SU-DHL-6 (cell line): ENCODE measurements at regions not wholly inside any gene's neighbourhood (a gene's known extent, or its start where the extent isn't known, plus 50 kb on each side); places are given as distances from the start of the nearest gene placed in this dataset.

Experiments used
- H2AFZ ChIP-seq: fragments of 200-600 bp; sonication (generic); 2 replicates; pipeline ENCODE4 v1.6.1; 2014; ENCODE audit warnings: low read depth, mild to moderate bottlenecking, moderate library complexity, mixed read lengths, antibody characterized with exemption, low read length; ENCODE audit not compliant: severe bottlenecking
- H3F3A ChIP-seq: fragments of 200-600 bp; shearing (Covaris generic); 2 replicates; pipeline ENCODE4 v1.6.0; 2016; ENCODE audit warnings: antibody characterized with exemption, mild to moderate bottlenecking; ENCODE audit not compliant: insufficient read depth
- H3K27ac ChIP-seq: fragments of 200-600 bp; sonication (generic); 2 replicates; pipeline ENCODE4 v1.5.1; 2016; ENCODE audit warnings: low read depth, mild to moderate bottlenecking, low read length, moderate library complexity, mixed read lengths
- H3K27me3 ChIP-seq: fragments of 200-600 bp; sonication (generic), shearing (Covaris generic); 2 replicates; pipeline ENCODE4 v1.6.0; 2014; ENCODE audit warnings: mild to moderate bottlenecking, low read length
- H3K36me3 ChIP-seq: fragments of 200-600 bp; sonication (generic); 2 replicates; pipeline ENCODE4 v1.6.1; 2014; ENCODE audit warnings: mild to moderate bottlenecking, low read length, mixed read lengths
- H3K4me2 ChIP-seq: fragments of 300-600, 200-600 bp; shearing (Covaris generic), sonication (generic); 2 replicates; pipeline ENCODE4 v1.6.0; 2014; ENCODE audit warnings: low read length, low read depth, mild to moderate bottlenecking; ENCODE audit not compliant: poor library complexity, severe bottlenecking
- H3K4me3 ChIP-seq: fragments of 200-600 bp; sonication (generic); 2 replicates; pipeline ENCODE4 v1.5.1; 2014; ENCODE audit warnings: antibody characterized with exemption, low read length, mild to moderate bottlenecking, mixed read lengths; ENCODE audit not compliant: insufficient read depth, poor library complexity, severe bottlenecking
- H3K79me2 ChIP-seq: fragments of 200-600 bp; sonication (generic); 2 replicates; pipeline ENCODE4 v1.6.1; 2014; ENCODE audit warnings: mild to moderate bottlenecking, low read length, moderate library complexity; ENCODE audit not compliant: insufficient read depth
- H3K9ac ChIP-seq: fragments of 200-600 bp; sonication (generic); 2 replicates; pipeline ENCODE4 v1.7.0; 2014; ENCODE audit warnings: mild to moderate bottlenecking, low read length
- H3K9me2 ChIP-seq: fragments of 200-600 bp; sonication (generic); replicated peaks from 2 replicates; pipeline ENCODE4 v1.6.1; 2014; ENCODE audit warnings: low read length; ENCODE audit not compliant: insufficient read depth
- H3K9me3 ChIP-seq: fragments of 200-600 bp; sonication (generic); 2 replicates; pipeline ENCODE4 v1.6.1; 2014; ENCODE audit warnings: low read length, mixed read lengths; ENCODE audit not compliant: insufficient read depth
- H4K20me1 ChIP-seq: fragments of 200-600 bp; sonication (generic); 2 replicates; pipeline ENCODE4 v1.6.1; 2014; ENCODE audit warnings: low read depth, mild to moderate bottlenecking, antibody characterized with exemption, low read length, moderate library complexity, mixed read lengths
- CTCF ChIP-seq: fragments of 200-600 bp; sonication (generic); IDR thresholded peaks from one replicate; pipeline ENCODE4 v1.5.1; 2017; ENCODE audit warnings: antibody characterized with exemption, mild to moderate bottlenecking, low read length, moderate library complexity; ENCODE audit not compliant: insufficient read depth, poor library complexity, severe bottlenecking
- EZH2phosphoT487 ChIP-seq: fragments of 200-600 bp; sonication (generic), shearing (Covaris generic); conservative IDR thresholded peaks from 2 replicates; pipeline ENCODE4 v1.6.1; 2018; ENCODE audit warnings: mild to moderate bottlenecking, antibody characterized with exemption, low read length, moderate library complexity, mixed read lengths

- H3K9ac ChIP-seq = no peak overlapping the region
- H3K27me3 ChIP-seq = no peaks in the 10 kb centered on the region
- H3K4me2 ChIP-seq = no peak overlapping the region
- H3K27ac ChIP-seq = no peak overlapping the region
- H3K79me2 ChIP-seq = no peaks in the 10 kb centered on the region
- no peaks in the 10 kb centered on the region for H4K20me1 ChIP-seq
- no peak overlapping the region for H3K4me3 ChIP-seq
- H3K36me3 ChIP-seq = no peaks in the 10 kb centered on the region
- H3K9me2 ChIP-seq = no peaks in the 10 kb centered on the region
- no peak overlapping the region for H2AFZ ChIP-seq
- no peak for TF ChIP-seq EZH2phosphoT487
- no peaks in the 10 kb centered on the region for H3K9me3 ChIP-seq
- no peaks in the 10 kb centered on the region for H3F3A ChIP-seq
Measured at GRCh38 chr1:221644145-221644448, 97.8 kb downstream of the DUSP10 start.

GRCh38 chr1:221644663-221645258, 97.1 kb downstream of the DUSP10 start:
- no peaks in the 10 kb centered on the region for H3F3A ChIP-seq
- H3K9ac ChIP-seq = no peak overlapping the region
- no peaks in the 10 kb centered on the region for H3K36me3 ChIP-seq
- H3K4me2 ChIP-seq = no peak overlapping the region
- H3K9me2 ChIP-seq = no peaks in the 10 kb centered on the region
- H3K4me3 ChIP-seq = no peak overlapping the region
- no peaks in the 10 kb centered on the region for H3K79me2 ChIP-seq
- H3K27me3 ChIP-seq = no peaks in the 10 kb centered on the region
- H3K9me3 ChIP-seq = no peaks in the 10 kb centered on the region
- no peak overlapping the region for H3K27ac ChIP-seq
- TF ChIP-seq EZH2phosphoT487 (no peak), CTCF (no peak)
- no peak overlapping the region for H2AFZ ChIP-seq
- H4K20me1 ChIP-seq = no peaks in the 10 kb centered on the region

GRCh38 chr1:221648201-221648600, 93.7 kb downstream of the DUSP10 start:
- H3K36me3 ChIP-seq = no peaks in the 10 kb centered on the region

More at GRCh38 chr1:221648201-221648600, 93.7 kb downstream of the DUSP10 start:
- H3K79me2 ChIP-seq = no peaks in the 10 kb centered on the region
- H4K20me1 ChIP-seq = no peaks in the 10 kb centered on the region
- no peak overlapping the region for H3K4me2 ChIP-seq
- no peaks in the 10 kb centered on the region for H3F3A ChIP-seq
- no peak overlapping the region for H2AFZ ChIP-seq
- TF ChIP-seq CTCF (no peak), EZH2phosphoT487 (no peak)
- H3K4me3 ChIP-seq = no peak overlapping the region
- H3K27ac ChIP-seq = no peak overlapping the region
- H3K9me3 ChIP-seq = no peaks in the 10 kb centered on the region
- no peaks in the 10 kb centered on the region for H3K9me2 ChIP-seq
- H3K9ac ChIP-seq = no peak overlapping the region
- H3K27me3 ChIP-seq = no peaks in the 10 kb centered on the region
